Left ventricle myocardium inferior (tissue), 1 donor: ENCODE measurements at regions not wholly inside any gene's neighbourhood (a gene's known extent, or its start where the extent isn't known, plus 50 kb on each side); places are given as distances from the start of the nearest gene placed in this dataset.

Experiments
- DNase-seq: peaks from one replicate; pipeline ENCODE4 v3.0.0-alpha.2; 2020
- H3K27ac ChIP-seq: fragments of 200-600 bp; replicated peaks from 2 replicates; pipeline ENCODE4 v1.8.0; 2021
- H3K27me3 ChIP-seq: fragments of 200-600 bp; 2 replicates; pipeline ENCODE4 v1.8.0; 2021; ENCODE audit warnings: low read depth
- H3K36me3 ChIP-seq: fragments of 200-600 bp; 2 replicates; pipeline ENCODE4 v1.8.0; 2021
- H3K4me1 ChIP-seq: fragments of 200-600 bp; 2 replicates; pipeline ENCODE4 v1.8.0; 2021
- H3K4me3 ChIP-seq: fragments of 200-600 bp; 2 replicates; pipeline ENCODE4 v1.8.0; 2021; ENCODE audit warnings: mild to moderate bottlenecking, moderate library complexity
- H3K9me3 ChIP-seq: fragments of 200-600 bp; replicated peaks from 2 replicates; pipeline ENCODE4 v1.8.0; 2021
- CTCF ChIP-seq: fragments of 200-600 bp; IDR thresholded peaks from 2 replicates; pipeline ENCODE4 v1.8.0; 2021; ENCODE audit warnings: antibody characterized with exemption, mild to moderate bottlenecking, borderline replicate concordance
- intact Hi-C: fragments of 100-400 bp; cut with micrococcal nuclease; formaldehyde crosslinking; loops from one replicate; pipeline ENCODE4 v1.11.0; 2022
- donor health status: DM: no; HTN: yes; CAD: no; lungs with severe emphysema.

- no peak for DNase-seq
- Histone ChIP-seq H3K4me3 (no peak overlapping the region), H3K4me1 (no peaks in the 10 kb centered on the region), H3K27ac (no peak overlapping the region), H3K36me3 (no peaks in the 10 kb centered on the region), H3K9me3 (no peaks in the 10 kb centered on the region), H3K27me3 (no peaks in the 10 kb centered on the region)
- intact Hi-C loops = no loop called here
- no peak for TF ChIP-seq CTCF
These were observed 305.6 kb upstream of the NR3C2 start for GRCh38 chr4:148747721-148748268.

GRCh38 chr4:148740701-148741100 lies 298.5 kb upstream of the NR3C2 start:
- Histone ChIP-seq H3K4me1 (peaks cover 4% of the 10 kb centered on the region), H3K27ac (no peak overlapping the region), H3K27me3 (no peaks in the 10 kb centered on the region), H3K4me3 (no peak overlapping the region), H3K36me3 (no peaks in the 10 kb centered on the region), H3K9me3 (no peaks in the 10 kb centered on the region)
- DNase-seq = no peak
- intact Hi-C loops = no loop called here
- no peak for TF ChIP-seq CTCF

- peaks cover 4% of the 10 kb centered on the region for H3K4me1 ChIP-seq
- no peaks in the 10 kb centered on the region for H3K27me3 ChIP-seq
- intact Hi-C loops = no loop called here
- no peak for DNase-seq
- no peak overlapping the region for H3K4me3 ChIP-seq
- no peak for TF ChIP-seq CTCF
- H3K36me3 ChIP-seq = no peaks in the 10 kb centered on the region
- no peak overlapping the region for H3K27ac ChIP-seq
- H3K9me3 ChIP-seq = no peaks in the 10 kb centered on the region
These were observed 295.0 kb upstream of the NR3C2 start for GRCh38 chr4:148737061-148737770.

GRCh38 chr4:148735432-148736155 lies 293.4 kb upstream of the NR3C2 start:
- intact Hi-C loops = no loop called here
- Histone ChIP-seq H3K27ac (no peak overlapping the region), H3K4me1 (peaks cover 4% of the 10 kb centered on the region), H3K27me3 (no peaks in the 10 kb centered on the region), H3K4me3 (no peak overlapping the region), H3K36me3 (no peaks in the 10 kb centered on the region), H3K9me3 (no peaks in the 10 kb centered on the region)
- TF ChIP-seq CTCF = no peak
- DNase-seq = no peak

GRCh38 chr4:148730766-148731165 lies 288.6 kb upstream of the NR3C2 start:
- Histone ChIP-seq H3K4me1 (no peaks in the 10 kb centered on the region), H3K27me3 (no peaks in the 10 kb centered on the region), H3K36me3 (no peaks in the 10 kb centered on the region), H3K27ac (no peak overlapping the region), H3K4me3 (no peak overlapping the region), H3K9me3 (no peaks in the 10 kb centered on the region)
- DNase-seq = no peak
- intact Hi-C loops = no loop called here
- no peak for TF ChIP-seq CTCF
